HG02642 (cell line): ENCODE measurements at regions not wholly inside any gene's neighbourhood (a gene's known extent, or its start where the extent isn't known, plus 50 kb on each side); places are given as distances from the start of the nearest gene placed in this dataset.
"Not testable (repeated sequence)": the region's sequence is repeated elsewhere in the genome, so short reads cannot be mapped to it uniquely, and the experiment has no call there.

Experiments
- ATAC-seq: cut with Tn5 transposase; IDR thresholded peaks from one replicate; pipeline ENCODE4 v1.9.1; 2021; ENCODE audit warnings: mild to moderate bottlenecking; ENCODE audit not compliant: unreplicated experiment, poor library complexity

DNA sequence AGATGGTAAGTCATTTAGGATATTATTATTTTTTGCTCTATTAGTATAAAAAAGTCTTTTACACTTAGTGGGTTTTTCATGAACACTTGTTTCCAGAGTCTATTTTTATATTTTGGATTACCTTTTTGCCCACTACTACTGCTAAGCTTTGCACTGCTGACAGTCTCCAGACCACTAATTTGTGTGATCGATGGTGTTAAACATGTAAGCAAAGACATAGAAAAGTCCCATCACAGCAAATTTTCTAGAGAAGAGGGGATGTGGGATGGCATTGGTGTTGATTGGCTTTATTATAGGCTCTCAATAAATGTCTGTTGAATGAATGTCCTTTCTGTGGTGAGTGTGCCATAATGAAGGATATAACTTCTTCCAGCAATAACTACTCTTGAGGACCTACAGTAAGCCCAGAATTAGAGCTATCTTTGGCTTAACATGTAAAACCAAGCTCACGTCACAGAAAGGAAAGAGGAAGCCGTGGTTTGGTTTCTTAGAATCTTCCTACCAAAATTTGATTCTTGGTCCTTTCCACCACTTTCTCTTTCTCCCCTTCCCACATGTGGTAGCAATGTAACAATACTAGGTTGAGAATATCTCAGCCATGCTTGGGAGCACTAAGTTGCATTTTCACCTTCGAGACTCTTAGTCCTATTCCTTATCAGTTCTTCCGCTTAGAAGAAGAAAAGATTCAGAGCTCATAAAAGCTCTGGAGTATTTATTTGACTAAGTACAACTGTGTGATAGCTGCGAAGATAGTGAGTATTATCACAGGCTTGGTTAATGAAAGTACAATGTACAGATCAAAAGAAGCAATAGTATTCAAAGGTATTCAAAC is 90.6 kb upstream of the UMPS start:
- ATAC-seq, result peak; percentile 54

DNA sequence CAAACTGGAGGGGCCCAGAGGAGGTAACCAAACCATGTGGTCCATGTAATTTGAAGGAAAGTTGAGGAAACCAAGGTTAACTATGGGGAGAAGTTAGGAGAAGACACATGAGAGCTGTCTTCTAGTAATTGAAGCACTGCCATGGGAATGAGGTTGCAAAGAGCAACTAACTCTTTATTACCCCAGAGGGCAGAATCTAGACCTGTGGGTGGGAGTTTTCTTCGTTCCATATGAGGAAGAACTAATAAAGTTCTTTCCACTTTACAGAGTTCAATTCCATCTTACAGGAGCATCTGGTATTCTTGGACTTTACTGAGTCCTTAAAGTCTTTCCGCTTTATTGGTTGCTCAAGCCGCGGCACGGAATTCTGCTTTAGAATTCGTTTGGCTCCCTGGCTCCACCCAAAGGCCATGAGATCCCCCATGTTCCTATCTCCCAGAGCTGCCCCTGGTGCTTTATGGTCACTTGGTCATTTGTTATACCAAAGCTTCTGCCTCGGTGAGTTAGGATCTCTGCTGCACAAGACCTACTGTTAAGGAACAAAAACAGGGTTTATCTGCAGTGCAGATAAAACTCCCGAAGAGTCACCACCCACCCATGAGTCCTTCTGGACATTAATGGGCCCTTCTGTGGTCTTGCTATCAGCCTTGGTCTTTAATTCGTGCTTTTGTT is 89.5 kb upstream of the UMPS start:
- ATAC-seq, result no peak

GRCh38 chr3:124643453-124643852 is 86.8 kb upstream of the UMPS start:
- no peak for ATAC-seq

DNA sequence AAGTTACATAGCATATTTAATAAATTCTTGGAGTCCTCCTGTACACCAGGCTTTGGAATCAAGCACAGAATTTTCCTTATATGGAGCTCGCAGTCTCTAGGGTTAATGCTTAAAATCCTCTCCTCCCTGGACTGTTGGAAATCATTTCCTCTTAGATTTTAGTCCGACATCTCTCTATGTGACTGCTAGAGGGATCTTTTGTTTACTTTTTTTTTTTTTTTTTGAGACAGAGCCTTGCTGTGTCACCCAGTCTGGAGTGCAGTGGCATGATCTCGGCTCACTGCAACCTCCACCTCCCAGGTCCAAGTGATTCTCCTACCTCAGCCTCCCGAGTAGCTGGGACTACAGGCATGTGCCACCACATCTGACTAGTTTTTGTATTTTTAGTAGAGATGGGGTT is 84.1 kb upstream of the UMPS start:
- not testable (repeated sequence) for ATAC-seq

- no peak for ATAC-seq
Measured at GRCh38 chr3:124648551-124648950, 81.7 kb upstream of the UMPS start.

DNA sequence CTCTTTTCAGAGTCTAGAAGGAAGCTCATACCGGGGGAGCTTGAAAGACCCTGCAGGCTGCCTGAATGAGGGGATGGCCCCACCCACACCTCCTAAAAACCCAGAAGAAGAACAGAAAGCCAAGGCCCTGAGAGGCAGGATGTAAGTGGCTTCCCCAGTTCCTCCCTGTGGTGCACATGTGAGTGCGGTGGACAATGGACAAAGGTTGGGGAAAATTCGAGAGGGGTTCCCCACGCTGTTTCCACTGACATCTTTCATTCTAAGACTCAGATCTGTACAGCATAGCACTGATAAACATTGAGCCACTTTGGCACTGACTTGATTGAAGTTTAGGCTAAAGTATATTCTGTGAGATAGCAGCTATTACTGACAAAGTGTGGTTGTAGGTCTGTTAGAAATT is 79.5 kb upstream of the UMPS start:
- ATAC-seq, result peak; percentile 58

GRCh38 chr3:124651416-124651815 is 78.8 kb upstream of the UMPS start:
- not testable (repeated sequence) for ATAC-seq

DNA sequence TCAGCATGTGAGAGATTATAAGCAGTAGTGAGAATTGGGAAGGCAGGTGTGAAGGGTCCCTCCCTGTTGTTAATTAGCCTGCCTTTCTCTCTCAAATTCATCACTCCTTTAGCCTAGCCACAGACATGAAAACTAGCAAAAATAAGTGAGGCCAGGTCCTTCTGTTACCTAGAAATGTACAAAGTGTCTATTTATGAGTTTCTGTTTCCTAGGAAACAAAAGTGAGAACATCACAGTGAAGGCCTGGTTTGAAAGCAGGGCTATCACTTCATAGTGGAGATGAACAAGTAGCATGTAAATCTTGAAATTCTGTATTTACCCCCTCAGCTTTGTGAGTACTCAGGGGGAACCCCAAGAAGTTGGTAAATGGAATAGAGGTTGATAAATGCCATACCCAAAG is 78.2 kb upstream of the UMPS start:
- ATAC-seq, result peak; percentile 43

DNA sequence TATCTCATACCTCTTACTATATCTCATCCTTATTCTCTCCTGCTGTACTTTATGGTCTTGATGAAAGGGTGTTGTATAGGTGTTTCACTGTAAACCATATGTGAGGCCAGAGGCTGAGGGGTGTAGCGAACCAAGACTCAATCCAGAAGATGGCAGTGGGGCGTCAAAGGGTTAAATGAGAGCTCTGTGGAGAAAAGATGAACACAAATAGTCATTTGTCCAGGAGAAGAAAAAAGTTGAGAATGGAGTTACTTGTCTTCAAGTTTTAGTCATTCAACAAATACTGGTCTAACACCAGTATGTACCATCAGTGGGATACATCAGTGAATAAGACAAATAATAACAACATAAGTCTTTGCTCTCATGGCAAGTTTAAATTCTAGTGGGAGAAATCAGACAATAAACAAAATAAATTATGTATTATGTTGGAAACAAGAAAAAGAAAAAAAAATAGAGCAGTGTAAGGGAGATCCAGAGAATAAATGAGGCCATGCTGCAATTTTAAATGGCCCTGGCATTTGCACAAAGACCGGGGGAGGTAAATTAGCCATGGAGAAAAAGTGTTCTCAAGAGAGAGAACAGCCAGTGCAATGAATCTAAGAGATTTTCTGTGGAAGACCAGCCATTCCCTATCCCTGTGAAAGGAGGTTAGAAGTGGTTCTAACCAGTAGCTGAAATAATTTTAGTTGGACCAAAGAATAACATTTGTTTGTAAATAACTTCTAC is 77.0 kb upstream of the UMPS start:
- no peak for ATAC-seq

DNA sequence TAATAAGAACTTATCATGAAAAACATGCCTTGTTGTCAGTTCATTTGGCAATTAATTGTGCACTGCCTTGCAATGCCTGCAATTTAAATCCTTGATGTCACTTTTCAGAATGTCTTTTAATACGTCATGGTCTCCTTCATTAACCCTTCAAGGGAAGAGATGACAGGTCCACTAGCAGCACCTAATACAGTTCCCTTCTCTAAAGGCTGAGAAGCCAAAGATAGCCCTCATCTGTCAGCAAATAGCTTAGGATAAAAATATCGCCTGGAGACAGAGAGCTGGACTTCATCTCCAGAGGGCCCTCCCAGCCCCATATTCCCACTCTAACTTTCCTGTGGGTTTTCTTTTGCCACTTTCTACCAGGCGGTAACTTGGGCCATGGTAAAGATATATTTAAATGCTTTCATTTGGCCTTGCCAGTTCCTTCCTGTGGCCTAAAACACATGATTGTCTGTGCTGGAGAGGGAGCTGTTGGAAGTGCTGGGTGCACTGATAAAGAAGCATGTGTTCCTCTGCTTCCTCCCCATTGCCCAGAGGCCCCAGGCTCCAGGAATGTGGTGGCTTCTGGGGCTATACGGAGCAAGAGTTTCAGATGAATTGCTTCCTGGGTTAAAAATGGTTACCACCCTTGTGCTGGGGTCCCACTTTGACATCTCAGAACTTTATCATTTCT is 76.3 kb upstream of the UMPS start:
- no peak for ATAC-seq

DNA sequence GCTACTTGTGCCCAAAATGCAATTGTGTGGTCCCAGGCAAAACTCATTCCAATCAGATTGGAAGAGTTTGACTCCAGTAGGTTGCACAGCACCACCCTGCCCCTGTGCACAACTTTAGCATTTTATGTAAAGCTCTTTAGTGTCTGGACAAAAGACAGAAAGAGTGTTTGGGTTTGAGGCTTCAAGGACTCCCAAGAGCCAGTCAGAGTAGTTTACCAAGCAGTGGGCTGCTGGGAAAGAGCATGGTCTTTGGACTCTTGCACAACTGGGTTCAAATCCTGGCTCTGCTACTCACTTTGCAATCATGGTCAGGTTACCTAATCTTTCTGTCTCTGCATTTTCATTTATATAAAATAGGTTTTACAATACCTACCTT is 75.8 kb upstream of the UMPS start:
- ATAC-seq, result no peak

DNA sequence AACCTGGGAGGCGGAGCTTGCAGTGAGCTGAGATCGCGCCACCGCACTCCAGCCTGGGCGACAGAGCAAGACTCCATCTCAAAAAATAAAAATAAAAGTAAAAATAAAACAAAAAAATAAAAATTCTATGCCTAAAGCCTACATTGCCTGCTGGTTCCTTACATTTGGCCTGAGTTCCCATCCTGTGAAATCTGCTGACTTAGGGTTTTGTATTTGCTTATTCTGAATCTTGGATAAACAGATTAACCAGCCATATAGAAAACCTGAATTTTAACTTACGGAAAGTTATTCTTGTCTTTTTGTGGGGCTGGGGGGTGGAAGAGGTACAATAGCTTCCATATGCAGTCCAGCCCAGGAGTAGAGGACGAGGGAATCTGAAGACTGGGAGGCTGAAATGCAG is 73.7 kb upstream of the UMPS start:
- ATAC-seq, result no peak

DNA sequence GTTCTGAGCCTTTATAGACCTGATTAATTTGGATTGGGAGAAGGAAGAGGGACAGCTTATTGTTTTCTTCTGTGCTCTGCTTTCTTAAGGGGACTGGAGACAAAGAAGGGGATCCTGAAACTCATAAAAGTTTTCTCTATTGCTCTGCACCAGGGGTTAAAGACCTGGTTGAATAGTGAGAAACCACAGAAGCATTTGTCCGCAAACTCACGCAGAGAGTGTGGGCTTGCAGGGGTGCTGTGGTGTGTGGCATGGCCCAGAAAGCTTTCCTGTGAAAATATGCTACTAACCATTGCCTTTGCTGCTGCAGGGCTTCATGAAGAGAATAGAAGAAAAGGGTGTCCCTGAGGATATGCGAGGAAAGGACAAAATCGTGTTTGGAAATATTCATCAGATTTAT is 73.1 kb upstream of the UMPS start:
- ATAC-seq, result no peak

DNA sequence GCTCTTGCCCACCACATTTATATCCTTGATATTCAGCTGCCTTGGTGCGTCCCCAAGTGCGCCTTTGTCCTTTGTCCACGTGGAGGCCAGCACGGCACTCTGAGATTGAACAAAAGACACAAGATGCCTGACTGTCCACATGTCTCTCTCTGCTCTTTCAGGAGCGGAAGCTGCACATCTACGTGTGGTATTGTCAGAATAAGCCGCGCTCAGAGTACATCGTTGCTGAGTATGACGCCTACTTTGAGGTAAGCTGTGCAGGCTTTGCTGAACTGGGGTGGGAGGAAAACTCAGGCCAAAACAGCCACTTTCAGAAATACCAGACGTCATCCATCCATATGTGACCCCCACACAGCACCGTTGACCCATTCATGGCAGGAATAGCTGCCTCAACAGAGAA is 72.0 kb upstream of the UMPS start:
- ATAC-seq, result no peak

- no peak for ATAC-seq
Measured at GRCh38 chr3:124659175-124659574, 71.1 kb upstream of the UMPS start.

GRCh38 chr3:124660599-124660998 is 69.7 kb upstream of the UMPS start:
- ATAC-seq, result no peak

- no peak for ATAC-seq
Measured at GRCh38 chr3:124663690-124664089, 66.6 kb upstream of the UMPS start.

DNA sequence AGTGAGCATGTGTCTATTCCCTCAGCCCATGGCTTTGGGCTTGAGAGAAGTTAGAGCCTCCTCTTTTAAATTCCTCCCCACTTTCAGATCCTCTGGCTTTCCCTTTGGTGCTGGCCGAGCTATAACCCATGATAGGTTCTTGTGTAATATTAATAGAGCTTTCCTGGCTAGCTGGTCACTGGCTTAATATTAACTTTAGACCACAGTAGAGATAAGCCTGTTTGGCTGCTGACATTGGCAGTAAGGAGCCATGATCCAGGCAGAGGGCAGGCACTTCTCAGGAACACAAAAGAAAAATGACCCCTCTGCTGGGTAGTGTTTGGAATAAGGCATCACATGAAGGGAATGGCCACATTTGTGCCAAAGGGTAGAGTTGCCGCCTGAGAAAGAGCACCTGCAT is 65.4 kb upstream of the UMPS start:
- ATAC-seq, result no peak

DNA sequence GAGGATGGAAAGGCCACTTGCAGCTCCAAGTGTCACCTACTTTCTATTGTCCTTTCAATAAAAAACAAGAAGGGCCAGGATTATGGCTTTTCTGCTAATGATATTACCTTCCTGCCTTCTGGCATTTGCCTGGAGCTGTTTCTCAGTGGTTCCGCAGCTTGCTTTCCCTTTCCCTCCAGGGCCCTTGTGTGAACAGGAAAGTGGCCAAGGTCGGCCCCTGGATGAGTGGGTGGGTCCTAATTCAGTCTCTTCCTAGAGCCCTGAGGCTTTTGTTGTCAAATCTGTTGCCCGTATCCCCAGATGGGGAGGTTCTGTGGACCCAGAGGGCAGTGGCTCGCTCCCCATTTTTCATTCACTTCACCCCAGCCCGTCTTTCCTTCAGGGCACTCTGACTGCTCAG is 64.2 kb upstream of the UMPS start:
- no peak for ATAC-seq

GRCh38 chr3:124669470-124669869 is 60.8 kb upstream of the UMPS start:
- no peak for ATAC-seq

GRCh38 chr3:124671106-124671505 is 59.1 kb upstream of the UMPS start:
- no peak for ATAC-seq
